Endothelial cell of umbilical vein (primary cell): ENCODE measurements at regions not wholly inside any gene's neighbourhood (a gene's known extent, or its start where the extent isn't known, plus 50 kb on each side); places are given as distances from the start of the nearest gene placed in this dataset.

Experiments
- BruUV-seq: library from RNA; stranded (reverse); fragments of 400-500 nt; replicated peaks from 2 replicates; lab custom pipeline; 2021; lab: Mats Ljungman, UMichigan
- CTCF ChIA-PET: fragments of 300-600, 350-600 bp; sonication (Branson Sonifier 250); formaldehyde crosslinking; loops from one replicate; lab custom pipeline; 2021; ENCODE audit warnings: antibody characterized with exemption, inconsistent platforms; lab: Charles Lee
- POLR2A ChIA-PET: fragments of 300-600, 350-600 bp; sonication (Branson Sonifier 250); formaldehyde crosslinking; loops from one replicate; lab custom pipeline; 2021; ENCODE audit warnings: antibody characterized with exemption, inconsistent platforms; lab: Charles Lee
- DNase-seq: peaks from one replicate; pipeline ENCODE4 v3.0.0-alpha.2; 2011; ENCODE audit warnings: low read depth, low spot score
- FAIRE-seq: peaks from 2 replicates; lab custom pipeline; 2011; peaks lifted over from hg19 to GRCh38; lab: Jason Lieb, UNC
- H2AFZ ChIP-seq: 2 replicates; pipeline ENCODE4 v1.6.0; 2012; ENCODE audit warnings: low read depth, low read length, control low read depth, inconsistent platforms
- H3K27ac ChIP-seq: 2 replicates; pipeline ENCODE4 v1.5.1; 2011; ENCODE audit warnings: low read depth, mild to moderate bottlenecking, control low read depth, low read length, moderate library complexity; ENCODE audit not compliant: insufficient read depth
- H3K27me3 ChIP-seq, 2 experiments: 2 replicates each; pipeline versions ENCODE4 v1.6.0 to v1.6.1; 2011; ENCODE audit warnings: low read length in 2 of 2, mixed read lengths in 1 of 2; ENCODE audit not compliant: control insufficient read depth in 2 of 2, insufficient read depth in 2 of 2
- H3K36me3 ChIP-seq, 2 experiments: 2 replicates in 1 of 2; 3 replicates in 1 of 2; pipeline ENCODE4 v1.5.1; 2011; ENCODE audit warnings: low read length in 2 of 2, mild to moderate bottlenecking in 1 of 2, moderate library complexity in 1 of 2; ENCODE audit not compliant: control insufficient read depth in 2 of 2, insufficient read depth in 2 of 2; ENCODE audit errors: extremely low read depth in 1 of 2
- H3K4me1 ChIP-seq: 3 replicates; pipeline ENCODE4 v1.5.1; 2011; ENCODE audit warnings: mild to moderate bottlenecking, low read length; ENCODE audit not compliant: control insufficient read depth, insufficient read depth; ENCODE audit errors: extremely low read depth
- H3K4me2 ChIP-seq: 2 replicates; pipeline ENCODE4 v1.6.1; 2011; ENCODE audit warnings: low read length, control low read depth, mixed read lengths; ENCODE audit not compliant: insufficient read depth
- H3K4me3 ChIP-seq, 3 experiments: fragments of 200-600 bp in 1 of 3; sonication (generic), shearing (Covaris generic) in 1 of 3; replicated peaks in 1 of 3; 2 replicates each; pipeline ENCODE4 v1.5.1; 2011 to 2016; ENCODE audit warnings: control low read depth in 3 of 3, low read length in 3 of 3, mild to moderate bottlenecking in 2 of 3, inconsistent platforms in 1 of 3, low read depth in 1 of 3, moderate library complexity in 1 of 3; ENCODE audit not compliant: insufficient read depth in 1 of 3
- H3K79me2 ChIP-seq: 2 replicates; pipeline ENCODE4 v1.6.0; 2012; ENCODE audit warnings: low read length, inconsistent platforms; ENCODE audit not compliant: control insufficient read depth, insufficient read depth
- H3K9ac ChIP-seq: replicated peaks from 2 replicates; pipeline ENCODE3; 2011; ENCODE audit warnings: low read length, control low read depth; ENCODE audit not compliant: insufficient read depth; ENCODE audit errors: extremely low read depth
- H3K9me1 ChIP-seq: replicated peaks from 3 replicates; pipeline ENCODE4 v1.6.0; 2011; ENCODE audit warnings: mild to moderate bottlenecking, low read length; ENCODE audit not compliant: control insufficient read depth, insufficient read depth; ENCODE audit errors: extremely low read depth
- H3K9me3 ChIP-seq: replicated peaks from 2 replicates; pipeline ENCODE4 v1.5.1; 2012; ENCODE audit warnings: low read length, inconsistent platforms; ENCODE audit not compliant: control insufficient read depth, insufficient read depth
- H4K20me1 ChIP-seq: replicated peaks from 2 replicates; pipeline ENCODE3; 2011; ENCODE audit warnings: mild to moderate bottlenecking, low read length; ENCODE audit not compliant: control insufficient read depth, insufficient read depth; ENCODE audit errors: extremely low read depth
- EZH2 ChIP-seq: IDR thresholded peaks from 2 replicates; pipeline ENCODE4 v1.6.1; 2012; ENCODE audit warnings: borderline replicate concordance, low read depth, mild to moderate bottlenecking, moderate library complexity, low read length, inconsistent platforms; ENCODE audit not compliant: severe bottlenecking
- FOS ChIP-seq: IDR thresholded peaks from 2 replicates; pipeline ENCODE4 v1.6.1; 2011; ENCODE audit warnings: mild to moderate bottlenecking, low read length, moderate library complexity, borderline replicate concordance; ENCODE audit not compliant: insufficient read depth
- JUN ChIP-seq: IDR thresholded peaks from 2 replicates; pipeline ENCODE4 v1.6.1; 2011; ENCODE audit warnings: borderline replicate concordance, low read depth; ENCODE audit not compliant: insufficient read length, insufficient read depth
- MAX ChIP-seq: IDR thresholded peaks from 2 replicates; pipeline ENCODE4 v1.6.1; 2011; ENCODE audit not compliant: insufficient read depth, insufficient read length
- dilution Hi-C: fragments of 300-500 bp; cut with MboI; formaldehyde crosslinking; loops from one replicate; pipeline ENCODE4 v1.15.0; 2019; ENCODE audit warnings: low sequenced_read_pairs; ENCODE audit not compliant: extremely low pct_ligation_motif_present
- intact Hi-C: fragments of 100-400 bp; cut with micrococcal nuclease; formaldehyde crosslinking; loops from one replicate; pipeline ENCODE4 v1.10.0; 2022

GRCh38 chr7:12031186-12031585 lies 179.9 kb upstream of the TMEM106B start:
- H3K27ac ChIP-seq, result no peak overlapping the region
- DNase-seq (no peak), FAIRE-seq (no peak)
- H3K27me3 ChIP-seq, result no peaks in the 10 kb centered on the region
- intact Hi-C loops, result no loop called here
- no peaks in the 10 kb centered on the region for H3K36me3 ChIP-seq
- no TSS peak for BruUV-seq
- no peak overlapping the region for H3K4me2 ChIP-seq
- H3K4me1 ChIP-seq, result peaks cover 2% of the 10 kb centered on the region
- H2AFZ ChIP-seq, result no peak overlapping the region
- H3K4me3 ChIP-seq, result no peak overlapping the region
- no peak overlapping the region for H3K9ac ChIP-seq
- no peaks in the 10 kb centered on the region for H3K79me2 ChIP-seq
- H3K9me3 ChIP-seq, result no peaks in the 10 kb centered on the region
- no peak for TF ChIP-seq MAX
- TF ChIP-seq EZH2, result no peak
- no peak for TF ChIP-seq FOS
- ChIA-PET POLR2A (no interaction called here), CTCF (no interaction called here)
- H3K9me1 ChIP-seq, result no peaks in the 10 kb centered on the region
- no peaks in the 10 kb centered on the region for H4K20me1 ChIP-seq
- dilution Hi-C loops, result no loop called here

GRCh38 chr7:12031638-12032037 lies 179.5 kb upstream of the TMEM106B start:
- H3K27me3 ChIP-seq, result no peaks in the 10 kb centered on the region
- FAIRE-seq (no peak), DNase-seq (peak; percentile 30)
- H3K9me3 ChIP-seq, result no peaks in the 10 kb centered on the region
- H3K27ac ChIP-seq, result no peak overlapping the region
- no peak overlapping the region for H3K9ac ChIP-seq
- ChIA-PET POLR2A (no interaction called here), CTCF (interaction anchor here (1.0 kb wide), 1 partner anchor 9 kb away, joined by 5 read pairs; no protein-coding TSS in a partner anchor)
- H3K9me1 ChIP-seq, result no peaks in the 10 kb centered on the region
- intact Hi-C loops, result no loop called here
- H3K36me3 ChIP-seq, result no peaks in the 10 kb centered on the region
- dilution Hi-C loops, result no loop called here
- H3K4me2 ChIP-seq, result no peak overlapping the region
- H2AFZ ChIP-seq, result no peak overlapping the region
- H4K20me1 ChIP-seq, result no peaks in the 10 kb centered on the region
- peaks cover 2% of the 10 kb centered on the region for H3K4me1 ChIP-seq
- TF ChIP-seq JUN (peak; percentile 40), MAX (no peak), FOS (peak; percentile 75)
- no TSS peak for BruUV-seq
- no peak overlapping the region for H3K4me3 ChIP-seq
- no peaks in the 10 kb centered on the region for H3K79me2 ChIP-seq
